Lower leg skin (tissue), 3 donors: ENCODE measurements at regions not wholly inside any gene's neighbourhood (a gene's known extent, or its start where the extent isn't known, plus 50 kb on each side); places are given as distances from the start of the nearest gene placed in this dataset.

Experiments
- POLR2A ChIP-seq, 2 donors: fragments of 450-650 bp; IDR thresholded peaks; one replicate each; pipeline ENCODE4 v1.6.1; 2016 to 2017; ENCODE audit warnings: antibody characterized with exemption in 2 of 2, mild to moderate bottlenecking in 1 of 2, moderate library complexity in 1 of 2
- TF ChIP-seq, protein P1 (sequence below), 3 donors: fragments of 450-650 bp; IDR thresholded peaks; one replicate each; pipeline ENCODE4 v1.5.1; 2016; ENCODE audit warnings: antibody characterized with exemption in 3 of 3, mild to moderate bottlenecking in 3 of 3, moderate library complexity in 2 of 3

DNA sequence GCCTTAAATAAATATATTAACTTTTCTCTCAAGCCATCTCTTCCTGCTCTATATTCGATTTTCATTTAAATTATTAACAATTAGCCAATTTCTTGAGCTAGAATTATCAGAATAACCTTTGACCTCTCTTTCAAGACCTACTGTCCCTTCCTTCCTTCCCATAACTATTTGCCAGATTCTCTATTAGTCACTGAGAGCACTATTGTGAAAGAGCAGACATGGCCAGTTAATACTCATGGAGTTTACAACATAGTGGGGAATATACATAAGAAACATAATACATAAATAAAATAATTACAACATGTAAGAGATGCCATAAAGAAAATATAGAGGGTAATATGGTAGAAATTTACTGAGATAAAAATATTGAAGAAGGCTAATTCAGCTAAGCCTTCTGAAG is 72.1 kb upstream of the CHD1 start:
- TF ChIP-seq, protein P1, sequence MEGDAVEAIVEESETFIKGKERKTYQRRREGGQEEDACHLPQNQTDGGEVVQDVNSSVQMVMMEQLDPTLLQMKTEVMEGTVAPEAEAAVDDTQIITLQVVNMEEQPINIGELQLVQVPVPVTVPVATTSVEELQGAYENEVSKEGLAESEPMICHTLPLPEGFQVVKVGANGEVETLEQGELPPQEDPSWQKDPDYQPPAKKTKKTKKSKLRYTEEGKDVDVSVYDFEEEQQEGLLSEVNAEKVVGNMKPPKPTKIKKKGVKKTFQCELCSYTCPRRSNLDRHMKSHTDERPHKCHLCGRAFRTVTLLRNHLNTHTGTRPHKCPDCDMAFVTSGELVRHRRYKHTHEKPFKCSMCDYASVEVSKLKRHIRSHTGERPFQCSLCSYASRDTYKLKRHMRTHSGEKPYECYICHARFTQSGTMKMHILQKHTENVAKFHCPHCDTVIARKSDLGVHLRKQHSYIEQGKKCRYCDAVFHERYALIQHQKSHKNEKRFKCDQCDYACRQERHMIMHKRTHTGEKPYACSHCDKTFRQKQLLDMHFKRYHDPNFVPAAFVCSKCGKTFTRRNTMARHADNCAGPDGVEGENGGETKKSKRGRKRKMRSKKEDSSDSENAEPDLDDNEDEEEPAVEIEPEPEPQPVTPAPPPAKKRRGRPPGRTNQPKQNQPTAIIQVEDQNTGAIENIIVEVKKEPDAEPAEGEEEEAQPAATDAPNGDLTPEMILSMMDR (IDR thresholded peaks at IDR 0.05): no peak
- TF ChIP-seq POLR2A (IDR thresholded peaks at IDR 0.05): no peak
